Body of pancreas (tissue), 4 donors: ENCODE measurements at regions not wholly inside any gene's neighbourhood (a gene's known extent, or its start where the extent isn't known, plus 50 kb on each side); places are given as distances from the start of the nearest gene placed in this dataset.

Source experiments
- ATAC-seq: fragments of 150-250 bp; one replicate; pipeline ENCODE4 v1.9.1; 2016
- DNase-seq, 4 donors: peaks; one replicate each; pipeline ENCODE4 v3.0.0-alpha.2; 2019
- H3K27ac ChIP-seq, 4 donors: fragments of 200-600 bp; sonication (generic); 1 replicate in 3 of 4; 2 replicates in 1 of 4; pipeline versions ENCODE4 v1.5.1 to v1.6.1; 2016 to 2019; ENCODE audit warnings: mild to moderate bottlenecking in 1 of 4, mixed read lengths in 1 of 4, moderate library complexity in 1 of 4
- H3K27me3 ChIP-seq, 2 donors: fragments of 200-600 bp; sonication (generic); one replicate each; pipeline ENCODE4 v1.6.0; 2016; ENCODE audit warnings: mild to moderate bottlenecking in 1 of 2
- H3K36me3 ChIP-seq, 2 donors: fragments of 200-600 bp; sonication (generic); replicated peaks in 1 of 2; 2 replicates each; pipeline ENCODE4 v1.5.1; 2016; ENCODE audit warnings: low read depth in 2 of 2; ENCODE audit not compliant: insufficient read depth in 1 of 2
- H3K4me1 ChIP-seq: fragments of 200-600 bp; sonication (generic); one replicate; pipeline ENCODE4 v1.6.0; 2016
- H3K4me3 ChIP-seq, 2 donors: fragments of 200-600 bp; sonication (generic); 1 replicate in 1 of 2; 2 replicates in 1 of 2; pipeline ENCODE4 v1.5.1; 2016 to 2019
- H3K9me3 ChIP-seq, 3 donors: fragments of 200-600 bp; sonication (generic); 1 replicate in 2 of 3; 2 replicates in 1 of 3; pipeline ENCODE4 v1.5.1; 2016
- CTCF ChIP-seq, 7 experiments: fragments of 450-650 bp in 4 of 7; fragments of 200-600 bp in 3 of 7; sonication (generic) in 3 of 7; IDR thresholded peaks; one replicate each; pipeline ENCODE4 v1.5.1; 2016 to 2019; ENCODE audit warnings: antibody characterized with exemption in 7 of 7
- POLR2A ChIP-seq, 3 donors: fragments of 450-650 bp; IDR thresholded peaks; one replicate each; pipeline ENCODE4 v1.6.1; 2016; ENCODE audit warnings: antibody characterized with exemption in 3 of 3, mild to moderate bottlenecking in 2 of 3
- WGBS, 2 donors: methylation state at CpG; one replicate each; pipeline ENCODE4 v1.1.5; 2017; 5-methylcytosine and 5-hydroxymethylcytosine counted together
- intact Hi-C: fragments of 100-400 bp; cut with DNase I; formaldehyde crosslinking; loops from one replicate; pipeline ENCODE4 v1.15.1; 2023

- intact Hi-C loops = no loop called here
- Histone ChIP-seq H3K27me3 (no peaks in the 10 kb centered on the region), H3K4me1 (no peaks in the 10 kb centered on the region), H3K36me3 (no peaks in the 10 kb centered on the region), H3K4me3 (no peak overlapping the region), H3K27ac (no peak overlapping the region), H3K9me3 (no peaks in the 10 kb centered on the region)
- WGBS, 2 donors = 69 to 76% methylated on average over 2 of the region's 2 CpGs
- no peak for ATAC-seq
- TF ChIP-seq POLR2A (IDR thresholded peaks at IDR 0.05) = no peak
- DNase-seq = no peak
Observed at GRCh38 chr3:73955494-73956070, 330.8 kb upstream of the PDZRN3 start.

- Histone ChIP-seq H3K36me3 (no peaks in the 10 kb centered on the region), H3K4me1 (no peaks in the 10 kb centered on the region), H3K27me3 (no peaks in the 10 kb centered on the region), H3K9me3 (no peaks in the 10 kb centered on the region), H3K4me3 (no peak overlapping the region), H3K27ac (no peak overlapping the region)
- intact Hi-C loops = no loop called here
- ATAC-seq (no peak), DNase-seq (no peak)
- no peak for TF ChIP-seq CTCF (IDR thresholded peaks at IDR 0.05)
- no peak for TF ChIP-seq POLR2A (IDR thresholded peaks at IDR 0.05)
- WGBS, 2 donors = 22 to 50% methylated on average over 1 of the region's 1 CpG
Observed at GRCh38 chr3:73954506-73954905, 329.8 kb upstream of the PDZRN3 start.

- ATAC-seq (no peak), DNase-seq (no peak)
- Histone ChIP-seq H3K4me1 (no peaks in the 10 kb centered on the region), H3K4me3 (no peak overlapping the region), H3K27me3 (no peaks in the 10 kb centered on the region), H3K9me3 (no peaks in the 10 kb centered on the region), H3K36me3 (no peaks in the 10 kb centered on the region), H3K27ac (no peak overlapping the region)
- 60 to 68% methylated on average over 1 of the region's 1 CpG for WGBS, 2 donors
- TF ChIP-seq CTCF (IDR thresholded peaks at IDR 0.05) (no peak), POLR2A (IDR thresholded peaks at IDR 0.05) (no peak)
- intact Hi-C loops = no loop called here
Observed at GRCh38 chr3:73952781-73953180, 328.0 kb upstream of the PDZRN3 start.

- Histone ChIP-seq H3K9me3 (no peaks in the 10 kb centered on the region), H3K4me1 (no peaks in the 10 kb centered on the region), H3K27me3 (no peaks in the 10 kb centered on the region), H3K27ac (no peak overlapping the region), H3K4me3 (no peak overlapping the region), H3K36me3 (no peaks in the 10 kb centered on the region)
- TF ChIP-seq CTCF (IDR thresholded peaks at IDR 0.05) (no peak), POLR2A (IDR thresholded peaks at IDR 0.05) (no peak)
- DNase-seq (no peak), ATAC-seq (no peak)
- intact Hi-C loops = no loop called here
- 31 to 48% methylated on average over 4 of the region's 4 CpGs for WGBS, 2 donors
Observed at GRCh38 chr3:73950865-73951558, 326.3 kb upstream of the PDZRN3 start.

GRCh38 chr3:73945541-73945940 is 320.8 kb upstream of the PDZRN3 start:
- H3K27me3 ChIP-seq = no peaks in the 10 kb centered on the region
- DNase-seq = no peak
- intact Hi-C loops = no loop called here
- H3K4me3 ChIP-seq = no peak overlapping the region
- no peak for TF ChIP-seq CTCF (IDR thresholded peaks at IDR 0.05)
- no peaks in the 10 kb centered on the region for H3K36me3 ChIP-seq
- 62 to 82% methylated on average over 4 of the region's 4 CpGs for WGBS, 2 donors
- no peak overlapping the region for H3K27ac ChIP-seq
- no peaks in the 10 kb centered on the region for H3K9me3 ChIP-seq
- no peak for ATAC-seq
- no peaks in the 10 kb centered on the region for H3K4me1 ChIP-seq
